Astrocyte of the hippocampus (primary cell): ENCODE measurements at regions not wholly inside any gene's neighbourhood (a gene's known extent, or its start where the extent isn't known, plus 50 kb on each side); places are given as distances from the start of the nearest gene placed in this dataset.

Experiments
- DNase-seq: peaks from one replicate; pipeline ENCODE4 v3.0.0; 2011; ENCODE audit warnings: low read depth, low spot score

- no peak for DNase-seq
These were observed 105.3 kb downstream of the SLC6A15 start for GRCh38 chr12:84807249-84807648.

DNA sequence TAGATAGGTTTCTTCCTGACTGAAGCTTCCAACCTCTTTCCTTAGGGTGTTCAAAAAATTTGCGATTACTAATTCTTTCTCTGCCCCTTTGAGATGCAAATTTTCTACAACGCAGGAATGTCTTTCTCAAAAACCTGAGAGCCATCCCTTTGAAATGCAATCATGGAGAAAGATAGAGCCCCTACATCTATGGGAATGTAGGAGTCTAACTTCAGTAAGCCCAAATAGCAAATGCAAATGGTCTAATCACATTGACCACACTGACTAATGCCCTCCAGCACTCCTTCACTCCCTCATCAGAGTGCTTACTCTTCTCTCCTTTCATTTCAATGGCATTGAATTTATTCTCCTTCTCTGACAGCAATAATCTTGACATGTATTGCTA is 107.1 kb downstream of the SLC6A15 start:
- DNase-seq: peak; percentile 58

DNA sequence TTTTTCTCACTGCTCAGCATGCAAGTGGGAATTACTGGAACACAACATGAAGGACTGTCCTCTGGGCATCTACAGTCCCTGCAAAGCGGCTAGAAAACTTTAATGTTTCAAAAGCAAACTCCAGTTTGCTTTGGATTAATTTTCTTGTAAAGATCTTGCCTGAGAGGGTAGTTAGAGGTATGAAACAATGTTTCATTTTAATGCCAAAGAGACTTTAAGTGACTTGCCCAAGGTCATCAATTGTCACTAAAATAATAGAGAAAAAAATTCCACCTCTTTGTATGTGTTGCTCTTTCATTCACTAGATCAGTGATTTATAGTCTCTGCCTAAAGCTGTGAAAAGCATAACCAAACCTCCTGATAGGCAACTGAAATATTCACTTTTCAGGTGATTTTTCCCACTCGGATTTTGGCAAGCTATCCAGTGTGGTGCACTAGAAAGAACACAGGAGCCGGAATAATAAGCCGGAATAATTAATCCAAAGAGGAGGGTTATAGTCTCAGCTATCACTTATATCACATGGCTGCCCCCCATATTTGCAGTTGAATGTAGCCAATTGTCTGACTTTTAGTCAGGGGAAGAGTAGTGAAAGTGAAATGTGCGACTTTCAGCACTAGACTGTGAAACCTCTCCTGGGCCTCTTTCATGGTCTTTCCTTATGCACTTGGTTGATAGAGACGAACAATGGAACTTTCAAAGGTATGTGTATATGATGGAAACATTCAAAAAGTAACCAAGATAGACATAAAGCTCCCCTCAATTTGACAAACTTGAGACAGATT is 107.7 kb downstream of the SLC6A15 start:
- no peak for DNase-seq

DNA sequence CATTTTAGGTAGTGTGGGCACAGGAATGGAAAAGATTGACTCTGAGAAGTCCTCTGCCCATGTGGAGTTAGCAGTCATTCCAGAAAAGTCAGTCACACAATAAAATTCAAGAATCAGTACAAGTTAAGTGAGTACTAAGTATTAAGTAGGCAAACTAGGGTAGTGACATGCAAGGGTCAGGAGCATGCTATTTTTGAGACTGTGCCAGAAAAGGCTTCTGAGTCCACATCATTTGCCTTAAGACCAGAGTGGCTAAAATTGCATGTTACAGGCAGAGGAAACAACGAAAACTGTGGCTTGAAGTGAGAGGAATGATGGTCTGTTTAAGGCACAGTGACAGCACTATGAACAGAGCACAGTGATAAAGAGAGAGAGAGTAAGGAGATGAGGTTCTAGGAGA is 108.9 kb downstream of the SLC6A15 start:
- DNase-seq: no peak

- DNase-seq: no peak
These were observed 110.4 kb downstream of the SLC6A15 start for GRCh38 chr12:84802161-84802560.

DNA sequence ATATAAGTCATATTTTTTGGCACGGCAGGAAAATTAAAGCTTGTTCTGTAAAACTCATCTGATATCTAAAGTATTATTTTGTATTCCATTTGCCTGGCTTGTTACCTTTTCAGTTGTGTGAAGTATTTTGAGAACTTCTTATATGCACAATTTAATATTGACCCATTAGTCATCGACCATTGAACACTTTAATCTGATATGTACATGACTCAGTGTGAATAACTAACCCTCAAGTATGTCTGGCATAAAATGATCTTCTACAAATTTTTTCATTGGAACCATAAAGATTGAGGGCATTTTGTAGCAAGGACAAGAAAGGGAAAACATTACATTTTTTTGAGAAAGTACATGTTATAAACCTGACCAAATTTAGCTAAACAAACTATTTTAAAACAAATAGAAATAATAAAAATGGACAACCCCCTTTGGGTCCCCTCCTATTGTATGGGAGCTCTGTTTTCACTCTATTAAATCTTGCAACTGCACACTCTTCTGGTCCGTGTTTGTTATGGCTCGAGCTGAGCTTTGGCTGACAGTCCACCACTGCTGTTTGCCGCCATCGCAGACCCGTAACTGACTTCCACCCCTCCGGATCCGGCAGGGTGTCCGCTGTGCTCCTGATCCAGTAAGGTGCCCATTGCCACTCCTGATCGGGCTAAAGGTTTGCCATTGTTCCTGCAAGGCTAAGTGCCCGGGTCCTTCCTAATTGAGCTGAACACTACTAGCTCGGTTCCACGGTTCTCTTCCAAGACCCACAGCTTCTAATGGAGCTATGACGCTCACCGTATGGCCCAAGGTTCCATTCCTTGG is 118.8 kb downstream of the SLC6A15 start:
- peak; percentile 40 for DNase-seq

GRCh38 chr12:84791444-84791843 is 121.2 kb downstream of the SLC6A15 start:
- no peak for DNase-seq

DNA sequence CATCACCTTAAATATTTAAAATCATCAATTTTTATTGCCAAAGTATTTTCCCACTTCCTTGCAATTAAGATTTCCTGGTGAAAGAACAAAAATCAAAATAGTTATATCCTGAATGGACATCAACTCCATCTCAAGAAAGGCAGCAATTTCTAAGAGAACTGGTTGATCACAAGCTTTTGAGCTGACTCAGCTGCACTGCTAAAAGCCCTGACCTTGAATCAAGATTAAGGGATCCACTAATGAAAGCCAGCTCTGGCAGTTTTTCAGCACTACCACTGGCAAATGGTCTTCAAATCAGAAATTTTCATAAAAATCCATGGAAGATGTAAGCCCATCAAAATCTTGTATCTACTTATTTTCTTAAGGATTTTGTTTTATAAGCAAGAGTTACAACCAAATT is 123.4 kb downstream of the SLC6A15 start:
- DNase-seq: no peak

GRCh38 chr12:84787253-84787652 is 125.3 kb downstream of the SLC6A15 start:
- DNase-seq: no peak

- DNase-seq: no peak
These were observed 126.0 kb downstream of the SLC6A15 start for GRCh38 chr12:84786622-84787021.

GRCh38 chr12:84785951-84786350 is 126.6 kb downstream of the SLC6A15 start:
- DNase-seq: no peak

DNA sequence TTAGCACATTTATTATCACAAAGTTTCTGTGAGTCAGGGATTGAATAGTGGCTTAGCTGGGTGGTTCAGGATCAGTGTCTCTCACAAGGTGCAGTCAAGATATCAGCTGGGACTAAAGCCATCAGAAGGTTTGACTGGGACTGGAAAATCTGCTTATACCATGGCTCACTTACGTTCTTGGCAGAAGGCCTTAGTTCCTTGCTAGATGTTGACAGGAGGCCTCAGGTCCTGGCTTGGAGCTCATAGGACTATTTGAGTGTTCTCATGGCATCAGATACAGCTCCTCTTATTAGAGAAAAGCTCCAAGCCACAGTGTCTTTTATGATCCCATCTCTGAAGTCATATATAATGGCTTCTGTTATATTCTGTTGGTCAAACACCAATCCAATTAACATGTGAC is 127.3 kb downstream of the SLC6A15 start:
- no peak for DNase-seq

- no peak for DNase-seq
These were observed 133.4 kb downstream of the SLC6A15 start for GRCh38 chr12:84779169-84779568.

DNA sequence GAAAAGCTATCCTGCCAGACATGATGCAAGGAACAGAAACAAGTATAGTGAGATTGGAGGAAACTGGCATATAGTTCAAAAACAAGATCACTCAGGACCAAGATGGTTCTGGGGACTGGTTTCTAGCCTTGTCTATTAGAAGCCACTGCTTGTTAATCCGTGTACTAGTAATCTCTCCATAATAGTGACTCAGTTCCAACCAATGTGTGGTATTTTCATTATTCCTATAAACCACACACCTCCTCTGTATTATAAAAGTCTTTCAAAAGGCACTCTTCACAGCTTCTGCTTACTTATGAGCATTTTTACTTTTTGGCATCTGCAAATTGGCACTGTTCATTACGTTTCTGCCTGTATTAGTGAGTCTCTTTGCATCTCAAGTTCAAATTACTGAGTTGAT is 140.3 kb downstream of the SLC6A15 start:
- DNase-seq: peak; percentile 72

DNA sequence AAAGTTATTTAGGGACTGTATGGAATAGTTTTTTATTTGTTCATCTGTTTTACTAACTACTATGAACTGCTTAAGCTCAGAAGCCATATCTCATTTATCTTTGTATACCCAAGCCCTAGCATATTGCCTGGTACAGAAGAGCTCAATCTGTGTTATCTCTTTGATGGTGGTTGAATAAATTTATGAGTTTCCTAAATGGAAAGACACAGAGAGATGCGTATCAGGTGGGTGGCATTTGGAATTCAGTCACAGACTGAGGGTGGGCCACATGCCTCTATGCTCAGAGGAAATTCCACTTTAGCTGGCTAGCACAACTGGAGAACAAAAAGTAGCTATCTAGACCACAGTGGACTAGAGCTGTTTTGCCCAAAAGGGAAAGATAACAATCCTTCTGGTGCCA is 145.5 kb downstream of the SLC6A15 start:
- peak; percentile 40 for DNase-seq

- DNase-seq: no peak
These were observed 146.2 kb downstream of the SLC6A15 start for GRCh38 chr12:84766375-84766774.

GRCh38 chr12:84764001-84764400 is 148.6 kb downstream of the SLC6A15 start:
- DNase-seq: no peak

DNA sequence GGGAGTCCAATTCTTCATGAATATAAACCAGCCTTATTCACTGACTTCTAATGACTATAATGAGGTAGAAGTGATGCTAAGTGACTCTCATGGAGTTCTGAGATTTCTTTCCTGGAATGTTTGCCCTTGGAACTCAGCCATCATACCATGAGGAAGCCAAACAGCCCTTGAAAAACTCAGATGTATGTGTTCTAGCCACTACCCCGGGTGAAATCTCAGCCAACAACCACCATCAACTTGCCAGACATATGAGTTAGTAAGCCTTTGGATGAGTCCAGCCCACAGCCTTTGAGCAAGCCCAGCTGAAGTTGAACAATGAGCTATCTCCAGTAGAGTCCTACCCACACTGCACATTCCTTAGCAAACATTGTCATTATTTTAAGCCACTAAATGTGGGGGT is 149.5 kb downstream of the SLC6A15 start:
- peak; percentile 89 for DNase-seq

DNA sequence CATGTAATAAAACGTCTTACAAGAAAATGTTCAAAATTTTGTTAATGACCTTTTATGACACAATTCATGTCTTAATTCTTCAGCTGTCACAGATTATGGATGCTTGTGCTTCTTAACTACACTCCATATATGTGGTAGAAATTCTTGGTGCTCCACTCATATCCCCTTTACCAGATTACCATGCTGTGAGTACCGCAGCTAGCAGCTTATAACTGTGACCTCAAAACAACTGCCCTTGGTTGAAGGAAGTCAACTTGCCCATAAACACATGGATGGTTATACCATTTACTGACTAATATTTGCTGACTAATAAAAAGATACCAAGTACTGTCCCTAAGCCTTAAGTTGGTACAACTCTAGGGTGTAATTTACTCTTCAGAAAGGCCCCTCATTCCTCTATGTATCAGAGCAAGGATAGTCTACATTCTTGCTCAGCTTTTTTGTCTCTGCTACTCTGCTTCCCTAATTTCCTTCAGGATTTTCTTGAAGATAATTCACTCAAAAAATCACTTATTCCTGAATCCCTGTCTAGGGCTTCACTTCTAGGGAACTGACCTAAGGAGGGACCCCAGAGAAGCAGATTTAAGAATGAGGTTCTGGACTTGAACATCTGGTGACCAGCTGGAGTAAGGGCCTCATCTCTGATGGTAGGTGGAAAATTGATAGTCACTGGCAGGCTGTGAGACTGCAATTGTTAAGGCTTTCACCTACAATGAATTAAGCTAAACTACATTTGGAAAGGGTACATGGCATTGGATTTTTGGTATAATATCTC is 152.3 kb downstream of the SLC6A15 start:
- DNase-seq: no peak

DNA sequence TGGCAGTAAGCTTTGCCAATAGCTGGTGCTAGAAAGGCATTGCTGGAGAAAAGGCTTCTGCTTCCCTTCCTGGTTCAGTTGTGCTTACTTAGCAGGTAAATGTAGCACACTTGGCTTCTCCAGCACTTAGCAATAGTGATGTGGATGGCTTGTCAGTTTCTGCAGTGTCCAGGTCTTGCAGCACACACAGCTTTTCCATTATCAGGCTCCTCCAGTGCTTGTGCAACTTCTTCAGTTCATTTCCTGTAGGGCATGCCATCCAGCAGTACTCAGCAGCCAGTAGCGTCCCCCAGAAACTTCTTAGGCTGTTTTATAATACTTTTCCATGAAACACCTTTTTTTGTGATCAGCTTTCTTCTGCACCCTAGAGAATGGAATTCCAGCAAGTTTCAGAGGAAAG is 154.6 kb downstream of the SLC6A15 start:
- DNase-seq: no peak

GRCh38 chr12:84756961-84757360 is 155.6 kb downstream of the SLC6A15 start:
- DNase-seq: peak; percentile 48

DNA sequence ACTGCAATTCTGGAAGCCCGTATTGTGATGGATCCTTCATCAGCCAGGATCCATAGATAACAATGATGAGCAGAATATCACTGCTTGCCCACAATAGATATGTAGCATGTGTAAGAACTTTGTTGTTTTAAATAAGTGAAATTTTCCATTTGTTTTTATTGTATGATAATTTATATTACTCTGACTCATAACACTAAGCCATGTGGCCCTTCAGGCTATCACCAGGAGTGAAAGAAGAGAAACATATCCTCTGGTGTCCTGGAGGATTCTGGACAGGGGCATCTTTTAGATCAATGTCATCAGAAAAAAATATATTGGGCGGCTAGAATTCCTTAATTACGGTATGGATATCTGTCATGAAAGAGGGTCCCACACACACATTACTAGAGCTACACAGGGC is 167.5 kb downstream of the SLC6A15 start:
- DNase-seq: no peak
